ENCODE measurements at regions not wholly inside any gene's neighbourhood (a gene's known extent, or its start where the extent isn't known, plus 50 kb on each side); places are given as distances from the start of the nearest gene placed in this dataset.

- DNase-seq: no peak
- Histone ChIP-seq H3K36me3 (no peaks in the 10 kb centered on the region), H3K27me3 (no peaks in the 10 kb centered on the region), H3K9me3 (no peaks in the 10 kb centered on the region), H3K4me3 (no peak overlapping the region), H3K27ac (no peak overlapping the region), H3K4me1 (no peaks in the 10 kb centered on the region)
- 67 to 71% methylated on average over 3 to 7 of the region's 7 CpGs for WGBS, 2 donors (ENCODE audit: low coverage in 1 of 2)
- intact Hi-C loops (cut with DNase I; ENCODE audit: low total_unique reads): no loop called here
- in situ Hi-C loops (cut with MboI; ENCODE audit: low pct_ligation_motif_present in 1 of 4, low pct_unique_long_range_greater_than_20kb in 1 of 4, low sequenced_read_pairs in 3 of 4): no loop called here
- TF ChIP-seq POLR2A (IDR thresholded peaks at IDR 0.05): no peak
- TF ChIP-seq CTCF (IDR thresholded peaks at IDR 0.05): no peak
- no peak for TF ChIP-seq POLR2AphosphoS5 (IDR thresholded peaks at IDR 0.05)
- no peak for TF ChIP-seq EP300 (IDR thresholded peaks at IDR 0.05; ENCODE audit: low read depth)
These were observed 248.9 kb downstream of the BCOR start for GRCh38 chrX:39848900-39849299.

- Histone ChIP-seq H3K9me3 (no peaks in the 10 kb centered on the region), H3K4me3 (no peak overlapping the region), H3K36me3 (no peaks in the 10 kb centered on the region), H3K4me1 (no peaks in the 10 kb centered on the region), H3K27ac (no peak overlapping the region), H3K27me3 (no peaks in the 10 kb centered on the region)
- 66% methylated on average over 4 of the region's 4 CpGs; no CpG with 5 or more reads in 1 of the 2 donors for WGBS, 2 donors (ENCODE audit: low coverage in 1 of 2)
- no peak for DNase-seq
- in situ Hi-C loops (cut with MboI; ENCODE audit: low pct_ligation_motif_present in 1 of 4, low pct_unique_long_range_greater_than_20kb in 1 of 4, low sequenced_read_pairs in 3 of 4) (no loop called here), intact Hi-C loops (cut with DNase I; ENCODE audit: low total_unique reads) (no loop called here)
- no peak for TF ChIP-seq POLR2AphosphoS5 (IDR thresholded peaks at IDR 0.05)
- no peak for TF ChIP-seq CTCF (IDR thresholded peaks at IDR 0.05)
- no peak for TF ChIP-seq EP300 (IDR thresholded peaks at IDR 0.05; ENCODE audit: low read depth)
- no peak for TF ChIP-seq POLR2A (IDR thresholded peaks at IDR 0.05)
These were observed 247.5 kb downstream of the BCOR start for GRCh38 chrX:39850209-39850608.

DNA sequence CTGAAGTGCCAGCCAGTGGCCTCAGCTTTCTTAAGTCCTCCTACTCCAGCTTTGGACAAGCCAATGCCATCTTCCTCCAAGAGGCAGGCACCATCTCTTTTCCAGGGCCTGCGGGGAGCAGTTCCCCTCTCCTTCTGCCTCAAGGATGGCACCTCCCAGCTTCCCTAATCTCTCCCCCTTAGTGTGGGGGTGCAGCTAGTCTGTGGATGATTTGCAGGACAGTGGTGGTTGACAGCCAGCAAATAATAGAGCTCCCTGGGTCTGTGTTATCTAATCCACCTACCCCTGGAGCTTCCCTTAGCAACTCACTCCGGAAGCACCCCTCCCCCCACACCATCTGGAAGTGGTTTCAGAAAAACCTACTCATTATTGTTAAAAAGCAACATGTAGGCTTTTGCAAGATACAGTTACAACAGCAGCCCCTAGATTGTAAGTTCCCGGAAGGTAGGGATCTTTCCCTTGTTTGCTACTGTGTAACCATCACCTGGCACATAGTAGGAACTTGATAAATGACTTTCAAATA, 247.1 kb downstream of the BCOR start:
- no peaks in the 10 kb centered on the region for H3K9me3 ChIP-seq
- TF ChIP-seq CTCF (IDR thresholded peaks at IDR 0.05) (no peak), EP300 (IDR thresholded peaks at IDR 0.05; ENCODE audit: low read depth) (no peak), POLR2AphosphoS5 (IDR thresholded peaks at IDR 0.05) (no peak), POLR2A (IDR thresholded peaks at IDR 0.05) (no peak)
- H3K4me1 ChIP-seq: no peaks in the 10 kb centered on the region
- no peak overlapping the region for H3K4me3 ChIP-seq
- H3K36me3 ChIP-seq: no peaks in the 10 kb centered on the region
- H3K27me3 ChIP-seq: no peaks in the 10 kb centered on the region
- intact Hi-C loops (cut with DNase I; ENCODE audit: low total_unique reads) (no loop called here), in situ Hi-C loops (cut with MboI; ENCODE audit: low pct_ligation_motif_present in 1 of 4, low pct_unique_long_range_greater_than_20kb in 1 of 4, low sequenced_read_pairs in 3 of 4) (no loop called here)
- DNase-seq: no peak
- whole genome bisulfite sequencing, 2 donors (ENCODE audit: low coverage in 1 of 2): 67% methylated on average over 3 of the region's 3 CpGs; no CpG with 5 or more reads in 1 of the 2 donors
- no peak overlapping the region for H3K27ac ChIP-seq

DNA sequence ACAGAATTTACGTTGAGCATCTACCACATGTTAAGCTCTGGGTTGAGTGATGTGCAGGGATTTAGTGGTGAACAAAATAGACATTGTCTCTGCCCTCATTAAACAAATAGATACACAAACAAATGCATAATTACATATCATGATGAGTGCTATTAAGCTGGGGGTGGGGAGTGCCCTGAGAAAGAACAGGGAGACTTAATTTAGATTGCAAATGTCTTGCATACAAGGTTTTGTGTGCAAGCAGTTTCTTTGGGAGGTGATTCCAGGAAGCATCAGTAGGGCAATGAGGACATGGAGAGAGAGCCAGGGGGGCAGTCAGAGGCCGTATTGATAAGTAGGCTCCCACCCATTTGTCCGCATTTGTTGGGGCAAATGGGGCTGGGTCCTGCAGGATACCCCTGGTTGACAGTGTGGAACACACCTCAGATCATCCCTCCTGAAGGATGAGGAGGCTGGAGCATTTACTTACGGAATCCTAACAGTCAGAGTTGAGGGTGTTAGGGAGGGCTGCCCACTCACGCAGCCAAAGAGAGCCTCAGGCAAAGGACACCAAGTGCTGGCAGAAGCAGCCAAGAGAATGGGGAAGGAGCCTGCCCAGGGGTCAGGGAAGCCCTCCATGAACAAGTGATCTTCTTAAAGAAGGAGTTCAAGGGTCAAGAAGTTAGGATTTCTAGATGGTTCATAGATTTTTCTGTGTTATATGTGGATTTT, 245.9 kb downstream of the BCOR start:
- WGBS, 2 donors (ENCODE audit: low coverage in 1 of 2): 83 to 90% methylated on average over 2 to 5 of the region's 5 CpGs
- no peaks in the 10 kb centered on the region for H3K27me3 ChIP-seq
- no peak overlapping the region for H3K4me3 ChIP-seq
- TF ChIP-seq POLR2AphosphoS5 (IDR thresholded peaks at IDR 0.05) (no peak), POLR2A (IDR thresholded peaks at IDR 0.05) (no peak)
- DNase-seq: no peak
- in situ Hi-C loops (cut with MboI; ENCODE audit: low pct_ligation_motif_present in 1 of 4, low pct_unique_long_range_greater_than_20kb in 1 of 4, low sequenced_read_pairs in 3 of 4): no loop called here
- no peak overlapping the region for H3K27ac ChIP-seq
- intact Hi-C loops (cut with DNase I; ENCODE audit: low total_unique reads): no loop called here
- no peaks in the 10 kb centered on the region for H3K4me1 ChIP-seq
- no peaks in the 10 kb centered on the region for H3K36me3 ChIP-seq
- H3K9me3 ChIP-seq: no peaks in the 10 kb centered on the region

All from transverse colon (tissue), 4 donors.